Thoracic aorta (tissue), 2 donors: ENCODE measurements at regions not wholly inside any gene's neighbourhood (a gene's known extent, or its start where the extent isn't known, plus 50 kb on each side); places are given as distances from the start of the nearest gene placed in this dataset.

Experiments
- ATAC-seq: fragments of 150-250 bp; one replicate; pipeline ENCODE4 v1.8.0; 2017; ENCODE audit warnings: low read depth; ENCODE audit not compliant: insufficient number of reproducible peaks, low FRiP score
- DNase-seq: peaks from one replicate; pipeline ENCODE4 v3.0.0-alpha.2; 2020; ENCODE audit warnings: low spot score
- H3K27ac ChIP-seq, 2 donors: fragments of 200-600 bp; sonication (generic); 1 replicate in 1 of 2; 2 replicates in 1 of 2; pipeline ENCODE4 v1.5.1; 2016; ENCODE audit warnings: mild to moderate bottlenecking in 2 of 2, moderate library complexity in 2 of 2
- H3K27me3 ChIP-seq: fragments of 200-600 bp; sonication (generic); replicated peaks from 2 replicates; pipeline ENCODE4 v1.6.0; 2016; ENCODE audit warnings: mild to moderate bottlenecking; ENCODE audit not compliant: insufficient read depth
- H3K36me3 ChIP-seq: fragments of 200-600 bp; sonication (generic); one replicate; pipeline ENCODE4 v1.5.1; 2016
- H3K4me1 ChIP-seq, 2 donors: fragments of 200-600 bp; sonication (generic); 1 replicate in 1 of 2; 2 replicates in 1 of 2; pipeline versions ENCODE4 v1.5.1 to v1.6.0; 2016; ENCODE audit warnings: low read depth in 2 of 2, mild to moderate bottlenecking in 1 of 2; ENCODE audit not compliant: control insufficient read depth in 1 of 2
- H3K4me3 ChIP-seq: fragments of 200-600 bp; sonication (generic); 2 replicates; pipeline ENCODE4 v1.5.1; 2016; ENCODE audit warnings: mild to moderate bottlenecking
- H3K9me3 ChIP-seq: fragments of 200-600 bp; sonication (generic); 2 replicates; pipeline ENCODE4 v1.5.1; 2016
- TF ChIP-seq, protein P1 (sequence below): fragments of 200-600 bp; sonication (generic); IDR thresholded peaks from one replicate; pipeline ENCODE4 v1.5.1; 2019; ENCODE audit warnings: antibody characterized with exemption

DNA sequence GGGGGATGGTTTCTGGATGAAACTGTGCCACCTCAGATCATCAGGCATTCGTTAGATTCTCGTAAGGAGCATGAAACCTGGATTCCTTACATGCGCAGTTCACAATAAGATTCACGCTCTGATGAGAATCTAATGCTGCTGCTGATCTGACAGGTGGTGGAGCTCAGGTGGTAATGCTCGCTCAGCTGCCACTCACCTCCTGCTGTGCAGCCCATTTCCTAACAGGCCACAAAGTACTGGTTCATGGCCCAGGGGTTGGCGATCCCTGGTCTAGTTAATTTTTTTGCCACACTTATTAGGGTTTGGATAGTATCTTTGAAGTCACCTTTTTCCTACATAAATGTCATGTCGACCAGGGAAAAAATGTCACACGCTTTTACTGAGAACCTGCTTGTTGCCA lies 96.8 kb upstream of the MLIP start:
- TF ChIP-seq, protein P1, sequence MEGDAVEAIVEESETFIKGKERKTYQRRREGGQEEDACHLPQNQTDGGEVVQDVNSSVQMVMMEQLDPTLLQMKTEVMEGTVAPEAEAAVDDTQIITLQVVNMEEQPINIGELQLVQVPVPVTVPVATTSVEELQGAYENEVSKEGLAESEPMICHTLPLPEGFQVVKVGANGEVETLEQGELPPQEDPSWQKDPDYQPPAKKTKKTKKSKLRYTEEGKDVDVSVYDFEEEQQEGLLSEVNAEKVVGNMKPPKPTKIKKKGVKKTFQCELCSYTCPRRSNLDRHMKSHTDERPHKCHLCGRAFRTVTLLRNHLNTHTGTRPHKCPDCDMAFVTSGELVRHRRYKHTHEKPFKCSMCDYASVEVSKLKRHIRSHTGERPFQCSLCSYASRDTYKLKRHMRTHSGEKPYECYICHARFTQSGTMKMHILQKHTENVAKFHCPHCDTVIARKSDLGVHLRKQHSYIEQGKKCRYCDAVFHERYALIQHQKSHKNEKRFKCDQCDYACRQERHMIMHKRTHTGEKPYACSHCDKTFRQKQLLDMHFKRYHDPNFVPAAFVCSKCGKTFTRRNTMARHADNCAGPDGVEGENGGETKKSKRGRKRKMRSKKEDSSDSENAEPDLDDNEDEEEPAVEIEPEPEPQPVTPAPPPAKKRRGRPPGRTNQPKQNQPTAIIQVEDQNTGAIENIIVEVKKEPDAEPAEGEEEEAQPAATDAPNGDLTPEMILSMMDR, result no peak
- ATAC-seq (no peak), DNase-seq (no peak)
- Histone ChIP-seq H3K27me3 (no peaks in the 10 kb centered on the region), H3K27ac (no peak overlapping the region), H3K36me3 (no peaks in the 10 kb centered on the region), H3K4me3 (no peak overlapping the region), H3K4me1 (peaks cover 0 to 20% of the 10 kb centered on the region in 2 donors), H3K9me3 (no peaks in the 10 kb centered on the region)

DNA sequence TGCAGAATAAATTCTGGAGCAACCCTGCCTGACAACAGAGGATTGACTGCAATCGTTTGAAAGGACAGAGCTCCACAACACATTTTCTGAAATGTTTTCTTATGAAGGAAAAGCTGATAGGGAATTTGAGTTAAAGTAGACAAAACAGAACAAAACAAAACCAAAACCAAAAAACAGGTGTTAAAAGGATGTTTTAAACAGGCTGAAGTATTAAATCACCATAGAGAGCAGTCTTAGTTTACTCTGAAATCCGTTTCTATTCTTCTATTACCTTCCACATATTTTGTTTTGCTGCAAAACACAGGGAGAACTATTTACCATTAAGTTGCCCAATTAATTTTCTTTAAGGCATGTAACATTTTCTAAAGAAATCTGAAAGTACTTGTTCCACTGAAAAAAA lies 93.4 kb upstream of the MLIP start:
- no peaks in the 10 kb centered on the region for H3K9me3 ChIP-seq
- ATAC-seq, result no peak
- H3K36me3 ChIP-seq, result no peaks in the 10 kb centered on the region
- DNase-seq, result no peak
- TF ChIP-seq, protein P1, result no peak
- H3K4me1 ChIP-seq, result no peaks in the 10 kb centered on the region
- H3K27me3 ChIP-seq, result no peaks in the 10 kb centered on the region
- H3K27ac ChIP-seq, result no peak overlapping the region
- no peak overlapping the region for H3K4me3 ChIP-seq

DNA sequence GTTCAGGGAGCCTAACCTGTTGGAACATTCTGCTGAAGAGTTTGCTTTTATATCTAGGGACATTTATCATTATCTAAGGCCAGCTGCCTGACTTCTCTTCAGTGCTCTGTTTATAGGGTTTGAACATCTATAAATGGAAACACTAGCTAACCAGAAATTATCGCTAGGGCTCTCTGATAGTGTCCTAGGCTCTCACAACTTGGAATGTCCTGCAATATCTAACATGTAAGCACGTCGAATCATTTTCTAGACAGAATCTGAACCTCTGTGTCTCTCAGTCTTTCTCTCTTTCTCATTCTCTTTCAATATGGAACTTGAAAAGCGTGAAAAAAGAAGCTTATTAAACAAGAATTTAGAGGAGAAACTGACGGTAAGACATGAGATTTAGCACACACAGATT lies 92.5 kb upstream of the MLIP start:
- Histone ChIP-seq H3K9me3 (no peaks in the 10 kb centered on the region), H3K4me1 (no peaks in the 10 kb centered on the region), H3K27ac (no peak overlapping the region), H3K36me3 (no peaks in the 10 kb centered on the region), H3K4me3 (no peak overlapping the region), H3K27me3 (no peaks in the 10 kb centered on the region)
- DNase-seq, result no peak
- TF ChIP-seq, protein P1, result no peak
- no peak for ATAC-seq

DNA sequence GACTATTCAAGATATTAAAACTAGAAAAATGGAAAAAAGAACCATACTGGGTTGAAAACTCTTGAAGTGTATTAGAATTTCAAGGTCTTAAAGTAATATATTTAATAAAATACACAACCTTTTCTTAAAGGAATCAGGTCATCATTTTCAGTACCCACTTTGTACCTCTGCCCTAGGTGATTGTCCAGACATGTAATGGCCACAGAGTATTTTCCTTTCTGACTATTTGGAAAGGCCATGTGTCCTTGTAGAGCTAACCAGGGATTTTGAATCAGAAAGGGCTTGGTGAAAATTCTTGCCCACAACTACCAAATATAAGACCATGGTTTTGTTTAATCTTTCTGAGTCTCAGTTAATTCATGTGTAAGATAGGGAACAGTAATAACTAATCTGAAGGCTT lies 91.4 kb upstream of the MLIP start:
- no peaks in the 10 kb centered on the region for H3K9me3 ChIP-seq
- no peak overlapping the region for H3K27ac ChIP-seq
- TF ChIP-seq, protein P1, result no peak
- H3K27me3 ChIP-seq, result no peaks in the 10 kb centered on the region
- ATAC-seq (no peak), DNase-seq (no peak)
- H3K36me3 ChIP-seq, result no peaks in the 10 kb centered on the region
- no peak overlapping the region for H3K4me3 ChIP-seq
- no peaks in the 10 kb centered on the region for H3K4me1 ChIP-seq

DNA sequence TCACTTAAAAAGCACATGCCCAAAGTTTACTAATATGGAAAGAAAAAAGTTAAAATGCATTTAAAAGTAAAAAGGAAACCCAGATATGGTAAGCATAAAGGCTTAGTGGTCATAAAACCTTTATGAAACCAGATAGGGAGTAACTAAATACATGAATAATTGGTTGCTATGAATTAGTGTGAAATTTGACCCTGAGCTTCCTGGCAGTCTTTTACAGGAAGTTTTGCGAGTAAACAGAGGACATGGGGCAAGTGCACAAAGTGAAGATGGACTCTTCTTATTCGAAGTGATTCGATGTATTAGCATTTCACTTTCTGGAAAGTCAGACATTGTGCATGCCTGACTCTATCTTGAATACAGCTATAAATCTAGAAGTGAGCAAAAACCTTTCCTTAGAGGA lies 90.9 kb upstream of the MLIP start:
- no peaks in the 10 kb centered on the region for H3K4me1 ChIP-seq
- no peak overlapping the region for H3K4me3 ChIP-seq
- no peaks in the 10 kb centered on the region for H3K9me3 ChIP-seq
- TF ChIP-seq, protein P1, result no peak
- H3K27me3 ChIP-seq, result no peaks in the 10 kb centered on the region
- ATAC-seq (no peak), DNase-seq (no peak)
- no peaks in the 10 kb centered on the region for H3K36me3 ChIP-seq
- H3K27ac ChIP-seq, result no peak overlapping the region
